ENCODE measurements at regions not wholly inside any gene's neighbourhood (a gene's known extent, or its start where the extent isn't known, plus 50 kb on each side); places are given as distances from the start of the nearest gene placed in this dataset.

GRCh38 chr3:16675805-16676204 lies 70.6 kb upstream of the DAZL start:
- Histone ChIP-seq H3K9me3 (peaks cover 5% of the 10 kb centered on the region), H3K27me3 (ENCODE audit: low read depth) (no peaks in the 10 kb centered on the region), H3K4me3 (no peak overlapping the region), H3K36me3 (no peaks in the 10 kb centered on the region), H3K4me1 (no peaks in the 10 kb centered on the region), H3K27ac (no peak overlapping the region)
- TF ChIP-seq CTCF (IDR thresholded peaks at IDR 0.05), result no peak
- DNase-seq (no peak), ATAC-seq (no peak)
- intact Hi-C loops (cut with DNase I), result no loop called here

- intact Hi-C loops (cut with DNase I), result no loop called here
- Histone ChIP-seq H3K4me3 (no peak overlapping the region), H3K27me3 (ENCODE audit: low read depth) (no peaks in the 10 kb centered on the region), H3K4me1 (no peaks in the 10 kb centered on the region), H3K36me3 (no peaks in the 10 kb centered on the region), H3K9me3 (no peaks in the 10 kb centered on the region), H3K27ac (no peak overlapping the region)
- no peak for DNase-seq
- ATAC-seq, result no peak
- no peak for TF ChIP-seq CTCF (IDR thresholded peaks at IDR 0.05)
These were observed 81.5 kb upstream of the DAZL start for GRCh38 chr3:16686679-16687078.

- Histone ChIP-seq H3K27me3 (ENCODE audit: low read depth) (no peaks in the 10 kb centered on the region), H3K9me3 (no peaks in the 10 kb centered on the region), H3K4me1 (no peaks in the 10 kb centered on the region), H3K27ac (no peak overlapping the region), H3K4me3 (no peak overlapping the region), H3K36me3 (no peaks in the 10 kb centered on the region)
- DNase-seq (no peak), ATAC-seq (no peak)
- no peak for TF ChIP-seq CTCF (IDR thresholded peaks at IDR 0.05)
- intact Hi-C loops (cut with DNase I), result no loop called here
These were observed 82.0 kb upstream of the DAZL start for GRCh38 chr3:16687221-16687620.

GRCh38 chr3:16692486-16693344 lies 87.5 kb upstream of the DAZL start:
- Histone ChIP-seq H3K4me3 (no peak overlapping the region), H3K9me3 (no peaks in the 10 kb centered on the region), H3K4me1 (no peaks in the 10 kb centered on the region), H3K27ac (no peak overlapping the region), H3K36me3 (no peaks in the 10 kb centered on the region), H3K27me3 (ENCODE audit: low read depth) (no peaks in the 10 kb centered on the region)
- DNase-seq (no peak), ATAC-seq (no peak)
- TF ChIP-seq CTCF (IDR thresholded peaks at IDR 0.05), result no peak
- intact Hi-C loops (cut with DNase I), result no loop called here

GRCh38 chr3:16693820-16694219 lies 88.6 kb upstream of the DAZL start:
- H3K27me3 ChIP-seq (ENCODE audit: low read depth), result no peaks in the 10 kb centered on the region
- H3K9me3 ChIP-seq, result no peaks in the 10 kb centered on the region
- TF ChIP-seq CTCF (IDR thresholded peaks at IDR 0.05), result no peak
- no peaks in the 10 kb centered on the region for H3K36me3 ChIP-seq
- H3K4me3 ChIP-seq, result no peak overlapping the region
- H3K27ac ChIP-seq, result no peak overlapping the region
- no peak for DNase-seq
- no peaks in the 10 kb centered on the region for H3K4me1 ChIP-seq
- intact Hi-C loops (cut with DNase I), result no loop called here
- ATAC-seq, result no peak

All from lower lobe of right lung (tissue), 2 donors.